RKO (cell line): ENCODE measurements at regions not wholly inside any gene's neighbourhood (a gene's known extent, or its start where the extent isn't known, plus 50 kb on each side); places are given as distances from the start of the nearest gene placed in this dataset.

Experiments
- DNase-seq: peaks from one replicate; pipeline ENCODE4 v3.0.0-alpha.2; 2016; ENCODE audit warnings: low spot score

DNA sequence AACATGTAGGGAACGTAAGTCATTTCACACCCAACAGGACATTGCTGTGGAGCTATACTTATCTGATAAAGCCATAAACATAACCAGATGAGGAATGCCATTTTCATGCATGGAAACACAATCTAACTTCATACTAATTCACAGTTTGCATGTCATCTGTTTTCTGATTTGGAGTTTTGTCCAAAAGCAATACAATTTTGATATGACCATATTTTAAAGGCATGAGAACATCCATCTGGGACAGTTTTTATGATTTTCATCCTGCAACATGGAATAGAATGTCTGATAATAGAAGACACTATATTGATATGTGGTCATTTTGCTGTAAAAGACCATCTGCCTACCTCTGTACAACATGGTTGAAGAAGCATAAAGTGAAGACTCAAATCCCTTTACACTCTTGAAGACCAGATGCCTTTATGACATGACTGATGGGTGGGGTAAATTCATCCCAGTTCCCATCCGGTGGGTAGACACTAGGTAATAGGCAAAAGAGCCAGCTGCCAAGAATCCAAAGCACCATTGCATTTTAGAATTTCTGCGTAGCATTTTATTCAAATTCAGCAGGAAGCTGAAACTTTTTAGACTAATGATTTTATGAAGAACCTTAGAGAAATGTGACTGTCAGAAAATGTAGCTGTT is 309.8 kb downstream of the LMO7 start:
- no peak for DNase-seq

DNA sequence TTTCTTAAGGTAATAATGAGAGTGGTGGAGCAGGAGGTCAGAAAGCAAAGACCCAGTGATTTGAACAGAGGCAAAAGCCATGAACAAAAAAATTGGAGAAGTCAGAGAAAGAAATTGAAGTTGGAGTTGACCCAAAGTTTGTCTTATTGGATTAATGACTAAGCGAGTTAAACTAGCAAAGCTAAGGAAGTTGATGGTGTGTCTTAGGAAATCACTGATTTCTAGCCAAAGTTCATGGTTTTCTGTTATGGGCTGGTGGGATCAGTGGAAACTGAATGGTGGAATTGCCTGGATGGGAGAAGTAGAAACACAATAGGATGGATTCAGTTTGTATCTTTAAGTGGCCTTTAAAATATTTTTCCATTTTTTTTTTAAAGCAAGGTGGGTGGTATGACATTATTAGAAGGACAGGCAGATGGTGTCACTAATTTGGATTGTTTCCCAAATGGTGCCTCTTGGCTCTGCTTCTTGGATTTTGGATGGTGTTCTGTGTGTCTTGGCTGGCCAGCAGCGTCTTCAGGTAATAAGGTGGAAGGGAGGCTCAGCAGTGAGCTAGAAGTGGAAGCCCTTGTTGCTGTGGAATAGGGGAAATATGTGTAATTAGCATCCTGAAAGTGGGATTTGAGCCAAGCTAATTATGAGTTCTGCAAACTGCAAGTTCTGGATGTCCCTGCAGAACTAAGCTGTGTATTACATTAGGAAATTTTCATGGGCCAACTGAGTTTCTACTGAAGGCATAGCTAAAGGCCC is 302.9 kb downstream of the LMO7 start:
- DNase-seq, result no peak

DNA sequence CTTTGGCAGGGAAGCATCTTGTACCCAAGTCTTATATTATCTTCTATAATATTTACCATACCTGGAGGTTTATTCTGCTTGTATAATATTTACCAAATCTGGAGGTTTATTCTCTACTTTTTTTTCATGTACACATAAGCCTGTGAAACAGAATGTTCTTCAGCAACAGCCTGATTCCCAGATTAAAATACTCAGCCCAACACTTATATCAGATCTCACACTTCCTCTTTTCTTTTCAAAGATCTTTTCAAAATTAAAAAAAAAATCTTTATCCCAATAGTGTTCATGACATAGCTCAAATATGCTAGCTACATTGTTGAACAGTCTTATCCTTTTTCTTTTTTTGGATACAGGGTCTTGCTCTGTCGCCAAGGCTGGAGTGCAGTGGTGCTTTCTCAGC is 300.7 kb downstream of the LMO7 start:
- no peak for DNase-seq

- DNase-seq, result no peak
These were observed 299.7 kb downstream of the LMO7 start for GRCh38 chr13:75935805-75936204.

DNA sequence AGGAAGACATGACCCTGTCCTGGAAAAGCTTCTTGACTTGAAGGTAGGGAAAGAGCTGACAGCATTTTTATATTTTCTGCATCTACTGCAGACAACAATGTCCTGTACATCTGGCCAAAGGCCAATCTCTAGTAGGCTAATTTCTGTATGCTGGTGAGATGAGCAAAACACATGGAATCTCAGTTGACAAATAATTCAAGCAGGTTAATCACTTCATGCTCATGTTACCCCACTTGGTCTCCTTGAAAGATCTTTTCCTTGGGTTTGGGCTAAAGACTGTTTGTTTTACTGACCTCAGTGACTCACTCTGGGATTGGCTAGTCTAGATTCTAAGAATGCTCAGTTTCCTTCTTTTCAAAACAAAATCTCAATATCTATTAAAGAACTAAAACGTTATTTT is 298.8 kb downstream of the LMO7 start:
- DNase-seq, result no peak

- no peak for DNase-seq
These were observed 296.5 kb downstream of the LMO7 start for GRCh38 chr13:75932636-75933035.

DNA sequence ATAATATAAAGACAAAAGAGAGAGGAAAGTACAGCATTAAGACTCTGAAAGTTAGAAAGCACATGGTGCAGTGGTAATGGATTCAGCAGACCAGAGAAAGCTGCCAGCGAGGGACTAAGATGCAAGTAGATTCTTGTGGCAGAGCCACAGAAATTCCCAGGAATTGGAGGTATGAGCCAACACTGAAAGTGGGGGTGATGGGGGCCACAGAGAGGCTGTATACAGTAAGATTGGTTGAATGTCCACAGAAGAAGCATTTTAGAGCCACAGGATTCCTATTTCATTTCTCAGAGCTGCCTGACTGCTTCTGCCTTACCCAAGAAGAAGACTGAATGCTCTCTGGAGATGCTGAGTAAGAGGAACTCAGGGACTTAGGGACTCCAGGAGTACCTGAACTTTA is 295.0 kb downstream of the LMO7 start:
- DNase-seq, result no peak

DNA sequence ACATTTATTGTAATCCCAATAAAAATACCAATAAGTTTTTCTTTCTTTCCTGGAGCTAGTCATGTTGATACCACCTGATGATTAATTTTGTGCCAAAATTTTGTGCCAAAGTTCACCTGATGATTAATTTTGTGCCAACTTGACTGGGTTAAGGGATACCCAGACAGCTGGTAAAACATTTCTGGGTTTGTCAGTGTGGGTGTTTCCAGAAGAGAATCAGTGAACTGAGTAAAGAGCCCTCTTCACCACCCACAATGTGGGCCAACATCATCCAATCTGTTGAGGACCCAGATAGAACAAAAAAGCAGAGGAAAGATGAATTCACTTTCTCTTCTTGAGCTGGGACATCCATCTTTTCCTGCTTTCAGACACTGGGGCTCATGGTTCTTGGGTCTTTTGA is 292.9 kb downstream of the LMO7 start:
- DNase-seq, result no peak

DNA sequence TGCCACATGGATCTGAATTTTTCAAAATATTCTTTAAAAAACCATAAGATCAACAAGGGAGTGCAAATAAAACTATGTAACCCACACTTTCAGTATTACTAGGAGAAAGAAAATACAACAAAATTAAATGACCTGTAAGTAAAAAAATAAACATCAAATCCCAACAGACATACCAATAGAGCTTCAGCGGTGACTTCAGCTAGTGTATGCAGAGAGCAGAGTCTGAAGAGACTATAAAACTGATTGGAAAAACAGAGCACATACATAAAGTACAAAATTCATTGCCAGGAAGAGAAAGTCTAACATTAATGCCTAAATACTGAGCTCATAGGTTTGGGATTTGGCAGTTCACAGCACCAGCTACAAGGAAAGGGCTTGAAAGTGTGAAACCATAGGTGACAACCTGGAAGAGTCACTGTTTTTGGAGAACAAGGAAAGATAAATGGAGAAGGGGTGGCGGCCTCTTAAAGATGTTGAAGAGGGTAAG is 291.1 kb downstream of the LMO7 start:
- no peak for DNase-seq

- no peak for DNase-seq
These were observed 284.4 kb downstream of the LMO7 start for GRCh38 chr13:75920536-75920935.

DNA sequence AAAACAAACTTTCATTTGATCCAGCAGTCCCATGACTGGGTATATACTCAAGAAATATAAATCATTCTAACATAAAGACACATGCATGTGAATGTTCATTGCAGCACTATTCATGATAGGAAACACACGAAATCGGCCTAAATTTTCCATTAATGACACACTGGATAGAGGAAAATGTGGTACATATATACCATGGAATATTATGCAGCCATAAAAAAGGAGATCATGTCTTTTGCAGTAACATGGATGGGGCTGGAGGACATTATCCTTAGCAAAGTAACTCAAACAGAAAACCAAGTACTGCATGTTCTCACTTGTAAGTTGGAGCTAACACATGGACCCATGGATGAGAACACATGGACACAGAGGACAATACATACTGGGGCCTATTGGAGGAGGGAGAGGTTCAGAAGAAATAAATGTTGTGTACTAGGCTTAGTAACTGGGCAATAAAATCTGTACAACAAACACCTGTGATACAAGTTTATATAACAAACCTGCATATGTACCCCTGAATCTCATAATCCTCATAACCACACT is 283.6 kb downstream of the LMO7 start:
- no peak for DNase-seq

DNA sequence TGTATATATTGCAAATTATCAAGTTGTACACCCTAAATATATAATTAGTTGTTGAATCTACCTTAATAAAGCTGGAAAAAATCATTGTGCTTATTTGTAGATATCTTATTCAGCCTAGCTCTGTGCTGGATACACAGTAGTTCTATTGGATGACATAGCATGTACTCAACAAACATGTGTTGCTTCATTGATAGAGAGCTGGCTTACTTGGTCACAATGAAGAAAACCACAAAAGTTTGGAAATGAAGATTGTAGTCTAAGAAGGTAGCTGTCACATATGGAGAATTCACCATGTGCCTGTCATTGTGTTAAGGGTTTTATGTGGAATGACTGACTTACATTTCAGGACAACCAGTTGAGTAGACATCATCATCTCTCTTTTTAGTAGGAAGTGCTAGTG is 278.9 kb downstream of the LMO7 start:
- no peak for DNase-seq

DNA sequence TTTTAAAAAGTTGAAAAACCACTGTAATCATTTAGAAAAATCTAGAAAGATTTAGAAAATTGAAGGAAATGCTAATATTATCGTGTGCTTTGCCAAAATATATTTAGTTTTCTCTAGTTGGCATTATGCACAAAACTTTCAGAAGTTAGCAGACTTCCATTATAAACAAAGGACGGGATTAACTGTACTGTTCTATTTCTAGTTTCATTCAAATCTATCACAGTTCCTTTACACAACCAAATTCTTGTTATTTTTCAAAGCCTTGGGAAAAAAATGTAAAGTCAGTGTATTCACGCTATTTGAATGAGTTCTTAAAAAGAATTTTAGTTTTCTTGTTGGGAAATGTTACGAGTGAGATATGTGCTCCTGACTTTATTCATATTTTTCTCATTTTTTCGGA is 277.8 kb downstream of the LMO7 start:
- DNase-seq, result no peak

GRCh38 chr13:75910591-75910990 is 274.5 kb downstream of the LMO7 start:
- DNase-seq, result no peak
